ENCODE measurements at regions not wholly inside any gene's neighbourhood (a gene's known extent, or its start where the extent isn't known, plus 50 kb on each side); places are given as distances from the start of the nearest gene placed in this dataset.
"Not testable (repeated sequence)": the region's sequence is repeated elsewhere in the genome, so short reads cannot be mapped to it uniquely, and the experiment has no call there.

- ATAC-seq (ENCODE audit: low FRiP score) (no peak), DNase-seq (ENCODE audit: low spot score) (no peak)
- TF ChIP-seq CTCF (IDR thresholded peaks at IDR 0.05): no peak
Observed at GRCh38 chr4:132097041-132097440, 1052.1 kb upstream of the PCDH10 start.

GRCh38 chr4:132101526-132101925 lies 1047.6 kb upstream of the PCDH10 start:
- ATAC-seq (ENCODE audit: low FRiP score) (no peak), DNase-seq (ENCODE audit: low spot score) (no peak)
- no peak for TF ChIP-seq CTCF (IDR thresholded peaks at IDR 0.05)

- DNase-seq (ENCODE audit: low spot score) (no peak), ATAC-seq (ENCODE audit: low FRiP score) (no peak)
- TF ChIP-seq CTCF (IDR thresholded peaks at IDR 0.05): no peak
Observed at GRCh38 chr4:132108784-132109183, 1040.3 kb upstream of the PCDH10 start.

- no peak for TF ChIP-seq CTCF (IDR thresholded peaks at IDR 0.05)
- ATAC-seq (ENCODE audit: low FRiP score) (no peak), DNase-seq (ENCODE audit: low spot score) (no peak)
Observed at GRCh38 chr4:132114885-132115284, 1034.2 kb upstream of the PCDH10 start.

- not testable (repeated sequence) for DNase-seq (ENCODE audit: low spot score); ATAC-seq (ENCODE audit: low FRiP score)
Observed at GRCh38 chr4:132122741-132123140, 1026.4 kb upstream of the PCDH10 start.

- no peak for ATAC-seq (ENCODE audit: low FRiP score)
- TF ChIP-seq CTCF (IDR thresholded peaks at IDR 0.05): no peak
- no peak for DNase-seq (ENCODE audit: low spot score)
Observed at GRCh38 chr4:132123870-132124623, 1025.0 kb upstream of the PCDH10 start.

- ATAC-seq (ENCODE audit: low FRiP score) (no peak), DNase-seq (ENCODE audit: low spot score) (no peak)
- no peak for TF ChIP-seq CTCF (IDR thresholded peaks at IDR 0.05)
Observed at GRCh38 chr4:132124624-132124974, 1024.5 kb upstream of the PCDH10 start.

All from omental fat pad (tissue), 3 donors.